Panc1 (cell line): ENCODE measurements at regions not wholly inside any gene's neighbourhood (a gene's known extent, or its start where the extent isn't known, plus 50 kb on each side); places are given as distances from the start of the nearest gene placed in this dataset.
A peak's percentile ranks its signal among the peaks of the same experiment; 100 is the strongest.

Experiments
- ATAC-seq: fragments of 200-7000 bp; cut with Tn5 transposase; 2 replicates; pipeline ENCODE4 v1.9.1; 2020; ENCODE audit warnings: mild to moderate bottlenecking, moderate library complexity
- BruUV-seq: library from RNA; stranded (reverse); fragments of 400-500 nt; replicated peaks from 2 replicates; lab custom pipeline; 2021; lab: Mats Ljungman, UMichigan
- CTCF ChIA-PET: fragments of 300-600 bp; sonication (Branson Sonifier 250); formaldehyde crosslinking; loops from one replicate; lab custom pipeline; 2022; ENCODE audit warnings: antibody characterized with exemption; lab: Charles Lee
- POLR2A ChIA-PET: fragments of 300-600 bp; sonication (Branson Sonifier 250); formaldehyde crosslinking; loops from one replicate; lab custom pipeline; 2022; ENCODE audit warnings: antibody characterized with exemption; lab: Charles Lee
- DNase-seq: peaks from one replicate; pipeline ENCODE4 v3.0.0-alpha.2; 2010; ENCODE audit warnings: low read depth, low spot score
- H3K27ac ChIP-seq: 2 replicates; pipeline ENCODE4 v1.5.1; 2011; ENCODE audit warnings: mild to moderate bottlenecking, low read length, inconsistent platforms
- H3K27me3 ChIP-seq: fragments of 200-500 bp; sonication (Bioruptor generic); 2 replicates; pipeline ENCODE4 v1.6.0; 2014; ENCODE audit warnings: low read length, inconsistent platforms; ENCODE audit not compliant: control insufficient read depth, insufficient read depth
- H3K36me3 ChIP-seq: fragments of 200-500 bp; sonication (Bioruptor generic); 2 replicates; pipeline ENCODE4 v1.5.1; 2014; ENCODE audit warnings: inconsistent platforms, mild to moderate bottlenecking, low read length, moderate library complexity; ENCODE audit not compliant: control insufficient read depth, insufficient read depth
- H3K4me1 ChIP-seq: 2 replicates; pipeline ENCODE4 v1.5.1; 2011; ENCODE audit warnings: inconsistent platforms, mild to moderate bottlenecking, low read length, moderate library complexity; ENCODE audit not compliant: control insufficient read depth, insufficient read depth
- H3K4me3 ChIP-seq, 2 experiments: 2 replicates each; pipeline ENCODE4 v1.5.1; 2011 to 2012; ENCODE audit warnings: low read depth in 2 of 2, low read length in 2 of 2, mild to moderate bottlenecking in 2 of 2, inconsistent platforms in 1 of 2, moderate library complexity in 1 of 2
- H3K9me3 ChIP-seq: fragments of 200-500 bp; sonication (Bioruptor generic); 2 replicates; pipeline ENCODE4 v1.5.1; 2014; ENCODE audit warnings: low read depth, mild to moderate bottlenecking, inconsistent platforms, low read length, moderate library complexity; ENCODE audit not compliant: control insufficient read depth, insufficient read depth
- CTCF ChIP-seq: fragments of 450-650 bp; IDR thresholded peaks from 2 replicates; pipeline ENCODE4 v1.5.1; 2017; ENCODE audit warnings: mild to moderate bottlenecking
- POLR2AphosphoS5 ChIP-seq: IDR thresholded peaks from 2 replicates; pipeline ENCODE4 v1.6.1; 2012; ENCODE audit warnings: mild to moderate bottlenecking, low read depth, low read length, moderate library complexity
- SIN3A ChIP-seq: IDR thresholded peaks from 2 replicates; pipeline ENCODE4 v1.6.1; 2012; ENCODE audit warnings: low read depth, mild to moderate bottlenecking, low read length, moderate library complexity, borderline replicate concordance; ENCODE audit not compliant: insufficient read depth
- TCF7L2 ChIP-seq: IDR thresholded peaks from 2 replicates; pipeline ENCODE4 v1.6.1; 2011; ENCODE audit warnings: mild to moderate bottlenecking, low read depth, low read length, inconsistent platforms
- in situ Hi-C: cut with HindIII; loops from 2 replicates; pipeline ENCODE4 v1.10.0; 2016; ENCODE audit warnings: low sequenced_read_pairs, low pct_unique_long_range_greater_than_20kb
- intact Hi-C: fragments of 100-400 bp; cut with micrococcal nuclease; formaldehyde crosslinking; loops from one replicate; pipeline ENCODE4 v1.10.0; 2022; ENCODE audit not compliant: unreplicated experiment
- TF ChIP-seq, protein P1 (sequence below), 2 experiments: IDR thresholded peaks; 2 replicates each; pipeline ENCODE4 v1.6.1; 2011 to 2012; ENCODE audit warnings: low read depth in 2 of 2, control low read depth in 1 of 2, low read length in 1 of 2, mild to moderate bottlenecking in 1 of 2, moderate library complexity in 1 of 2; ENCODE audit not compliant: insufficient read depth in 1 of 2

DNA sequence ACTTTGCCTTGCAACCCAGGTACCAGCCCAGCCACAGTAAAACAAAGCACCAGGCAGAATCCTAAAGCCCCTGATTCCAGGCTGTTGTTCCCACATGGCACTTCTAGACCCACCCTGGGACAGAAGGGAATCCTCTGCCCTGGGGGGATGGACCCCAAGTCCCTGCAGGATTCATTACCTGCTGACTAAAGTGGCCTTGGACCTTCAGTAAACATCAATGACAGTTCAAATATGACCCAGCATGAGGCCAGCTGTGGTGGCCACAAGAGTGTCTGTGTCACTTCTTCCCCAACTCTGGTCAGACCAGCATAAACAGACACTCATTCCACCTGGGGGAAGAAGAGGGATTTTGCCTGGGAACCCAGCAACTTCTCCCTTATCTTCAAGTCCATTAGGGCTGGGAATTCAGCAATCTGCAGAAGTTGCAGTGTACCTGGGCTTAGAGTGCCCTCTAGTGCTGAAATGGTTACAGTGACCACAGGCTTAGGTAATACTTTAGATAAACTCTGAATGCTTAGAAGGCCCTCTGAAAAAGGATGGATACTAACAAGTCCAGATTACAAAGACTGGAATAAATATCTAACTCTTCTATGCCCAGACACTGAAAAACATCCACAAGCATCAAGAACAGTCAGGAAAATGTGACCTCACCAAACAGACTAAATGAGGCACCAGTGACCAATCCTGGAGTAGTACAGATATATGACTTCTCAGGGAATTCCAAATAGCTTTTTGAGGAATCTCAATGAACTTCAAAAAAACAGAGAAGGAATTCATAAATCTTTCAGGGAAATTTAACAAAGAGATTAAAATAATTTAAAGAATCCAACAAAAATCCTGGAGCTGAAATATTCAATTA is 108.5 kb upstream of the TMEM168 start:
- ATAC-seq (peak; percentile 92), DNase-seq (peak; percentile 59)
- in situ Hi-C loops (no loop called here), intact Hi-C loops (loop anchor here (5.0 to 10.0 kb wide), 2 partner anchors 346 to 1144 kb away; no protein-coding TSS in a partner anchor)
- ChIA-PET POLR2A (interaction anchor here (0.7 kb wide), 1 partner anchor 131 kb away, joined by 3 read pairs; no protein-coding TSS in a partner anchor), CTCF (interaction anchor here (0.5 kb wide), 1 partner anchor 1922 kb away, joined by 4 read pairs; no protein-coding TSS in a partner anchor)
- TF ChIP-seq POLR2AphosphoS5 (no peak), CTCF (peak; percentile 86)
- Histone ChIP-seq H3K36me3 (no peaks in the 10 kb centered on the region), H3K27me3 (no peaks in the 10 kb centered on the region), H3K9me3 (no peaks in the 10 kb centered on the region), H3K4me1 (no peaks in the 10 kb centered on the region), H3K4me3 (no peak overlapping the region), H3K27ac (no peak overlapping the region)
- BruUV-seq: no TSS peak

DNA sequence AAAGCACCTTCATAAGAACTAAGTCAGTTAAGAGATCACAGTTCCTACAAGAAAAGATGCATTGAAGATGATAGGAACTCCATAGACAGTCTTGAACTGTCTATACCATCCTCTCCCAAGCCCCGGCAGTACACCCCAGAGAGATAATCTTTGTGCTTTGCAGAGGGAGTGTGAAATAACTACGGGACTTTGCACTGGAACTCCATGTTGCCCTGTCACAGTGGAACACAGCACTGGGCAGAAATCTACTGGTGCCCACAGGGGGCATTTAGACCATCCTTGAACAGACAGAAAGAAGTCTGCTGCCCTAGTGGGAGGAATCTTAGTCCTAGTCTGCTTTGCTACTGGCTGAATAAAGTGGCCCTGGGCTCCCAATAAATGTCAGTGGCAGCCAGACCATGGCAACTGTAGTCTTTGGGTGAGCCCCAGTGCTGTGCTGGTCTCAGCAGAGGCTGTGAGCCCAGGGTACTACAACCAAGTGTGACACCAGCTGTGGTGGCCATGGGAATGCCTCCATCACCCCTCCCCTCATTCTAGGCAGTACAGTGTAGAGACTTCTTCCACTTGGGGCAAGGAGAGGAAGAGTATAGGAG is 107.7 kb upstream of the TMEM168 start:
- Histone ChIP-seq H3K27ac (no peak overlapping the region), H3K4me1 (no peaks in the 10 kb centered on the region), H3K4me3 (no peak overlapping the region), H3K27me3 (no peaks in the 10 kb centered on the region), H3K9me3 (no peaks in the 10 kb centered on the region), H3K36me3 (no peaks in the 10 kb centered on the region)
- TF ChIP-seq SIN3A (no peak), TCF7L2 (no peak), CTCF (no peak), POLR2AphosphoS5 (no peak)
- TF ChIP-seq, protein P1, sequence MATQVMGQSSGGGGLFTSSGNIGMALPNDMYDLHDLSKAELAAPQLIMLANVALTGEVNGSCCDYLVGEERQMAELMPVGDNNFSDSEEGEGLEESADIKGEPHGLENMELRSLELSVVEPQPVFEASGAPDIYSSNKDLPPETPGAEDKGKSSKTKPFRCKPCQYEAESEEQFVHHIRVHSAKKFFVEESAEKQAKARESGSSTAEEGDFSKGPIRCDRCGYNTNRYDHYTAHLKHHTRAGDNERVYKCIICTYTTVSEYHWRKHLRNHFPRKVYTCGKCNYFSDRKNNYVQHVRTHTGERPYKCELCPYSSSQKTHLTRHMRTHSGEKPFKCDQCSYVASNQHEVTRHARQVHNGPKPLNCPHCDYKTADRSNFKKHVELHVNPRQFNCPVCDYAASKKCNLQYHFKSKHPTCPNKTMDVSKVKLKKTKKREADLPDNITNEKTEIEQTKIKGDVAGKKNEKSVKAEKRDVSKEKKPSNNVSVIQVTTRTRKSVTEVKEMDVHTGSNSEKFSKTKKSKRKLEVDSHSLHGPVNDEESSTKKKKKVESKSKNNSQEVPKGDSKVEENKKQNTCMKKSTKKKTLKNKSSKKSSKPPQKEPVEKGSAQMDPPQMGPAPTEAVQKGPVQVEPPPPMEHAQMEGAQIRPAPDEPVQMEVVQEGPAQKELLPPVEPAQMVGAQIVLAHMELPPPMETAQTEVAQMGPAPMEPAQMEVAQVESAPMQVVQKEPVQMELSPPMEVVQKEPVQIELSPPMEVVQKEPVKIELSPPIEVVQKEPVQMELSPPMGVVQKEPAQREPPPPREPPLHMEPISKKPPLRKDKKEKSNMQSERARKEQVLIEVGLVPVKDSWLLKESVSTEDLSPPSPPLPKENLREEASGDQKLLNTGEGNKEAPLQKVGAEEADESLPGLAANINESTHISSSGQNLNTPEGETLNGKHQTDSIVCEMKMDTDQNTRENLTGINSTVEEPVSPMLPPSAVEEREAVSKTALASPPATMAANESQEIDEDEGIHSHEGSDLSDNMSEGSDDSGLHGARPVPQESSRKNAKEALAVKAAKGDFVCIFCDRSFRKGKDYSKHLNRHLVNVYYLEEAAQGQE (IDR thresholded peaks at IDR 0.05; ENCODE audit: insufficient read depth in 1 of 2, low read depth in 2 of 2, low read length in 1 of 2): no peak
- DNase-seq (no peak), ATAC-seq (peak; percentile 56; the same call in 1 of the 2 replicates)
- no TSS peak for BruUV-seq
- intact Hi-C loops (loop anchor here (5.0 to 10.0 kb wide), 2 partner anchors 346 to 1143 kb away; no protein-coding TSS in a partner anchor), in situ Hi-C loops (no loop called here)
- POLR2A ChIA-PET: no interaction called here
- CTCF ChIA-PET: no interaction called here
